HG02852 (cell line): ENCODE measurements at regions not wholly inside any gene's neighbourhood (a gene's known extent, or its start where the extent isn't known, plus 50 kb on each side); places are given as distances from the start of the nearest gene placed in this dataset.
A peak's percentile ranks its signal among the peaks of the same experiment; 100 is the strongest.
"Not testable (repeated sequence)": the region's sequence is repeated elsewhere in the genome, so short reads cannot be mapped to it uniquely, and the experiment has no call there.

Experiments used
- ATAC-seq: cut with Tn5 transposase; IDR thresholded peaks from one replicate; pipeline ENCODE4 v1.9.1; 2021; ENCODE audit warnings: mild to moderate bottlenecking, moderate library complexity; ENCODE audit not compliant: unreplicated experiment

DNA sequence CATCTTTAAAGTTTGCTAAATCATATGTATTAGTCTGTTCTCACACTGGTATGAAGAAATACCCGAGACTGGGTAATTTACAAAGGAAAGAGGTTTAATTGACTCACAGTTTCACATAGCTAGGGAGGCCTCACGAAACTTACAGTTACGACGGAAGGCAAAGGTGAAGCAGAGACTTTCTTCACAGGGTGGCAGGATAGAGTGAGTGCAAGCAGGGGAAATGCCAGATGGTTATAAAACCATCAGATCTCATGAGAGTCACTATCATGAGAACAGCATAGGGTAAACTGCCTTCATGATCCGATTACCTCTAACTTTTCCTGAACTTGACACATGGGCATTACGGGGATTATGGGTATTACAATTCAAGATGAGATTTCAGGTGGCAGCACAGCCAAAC, 1075.2 kb upstream of the NRXN1 start:
- no peak for ATAC-seq

DNA sequence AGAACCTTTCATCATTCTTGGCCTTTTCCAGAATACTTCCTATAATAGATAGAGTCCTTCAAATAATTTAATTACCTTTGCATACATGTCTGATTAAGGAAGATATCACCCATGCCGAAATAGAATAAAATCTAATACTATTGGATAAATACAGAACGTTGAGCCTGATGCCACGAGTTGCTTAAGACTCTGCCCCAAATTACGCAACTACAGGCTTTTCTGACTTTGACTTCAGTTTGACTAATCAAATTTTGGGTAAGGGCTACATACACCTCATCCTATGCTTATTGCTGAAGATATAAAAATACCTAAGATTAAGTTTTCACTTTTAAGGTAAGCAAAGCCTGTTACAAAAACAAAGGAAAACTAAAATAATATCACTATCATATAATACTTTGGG, 1065.1 kb upstream of the NRXN1 start:
- no peak for ATAC-seq

DNA sequence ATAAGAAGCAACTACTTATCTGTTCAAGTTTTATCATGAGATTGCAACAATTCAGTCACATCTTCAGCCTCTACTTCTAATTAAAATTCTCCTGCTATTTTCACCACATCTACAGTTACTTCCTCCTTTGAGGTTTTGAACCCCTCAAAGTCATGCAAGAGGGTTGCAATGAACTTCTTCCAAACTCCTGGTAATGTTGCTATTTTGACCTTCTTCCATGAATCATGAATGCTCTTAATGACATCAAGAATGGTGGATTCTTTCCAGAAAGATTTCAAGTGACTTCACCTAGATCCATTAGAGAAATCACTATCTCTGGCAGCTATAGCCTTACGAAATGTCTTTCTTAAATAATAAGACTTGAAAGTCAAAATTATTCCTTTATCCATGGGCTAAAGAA, 1052.8 kb upstream of the NRXN1 start:
- ATAC-seq: no peak

DNA sequence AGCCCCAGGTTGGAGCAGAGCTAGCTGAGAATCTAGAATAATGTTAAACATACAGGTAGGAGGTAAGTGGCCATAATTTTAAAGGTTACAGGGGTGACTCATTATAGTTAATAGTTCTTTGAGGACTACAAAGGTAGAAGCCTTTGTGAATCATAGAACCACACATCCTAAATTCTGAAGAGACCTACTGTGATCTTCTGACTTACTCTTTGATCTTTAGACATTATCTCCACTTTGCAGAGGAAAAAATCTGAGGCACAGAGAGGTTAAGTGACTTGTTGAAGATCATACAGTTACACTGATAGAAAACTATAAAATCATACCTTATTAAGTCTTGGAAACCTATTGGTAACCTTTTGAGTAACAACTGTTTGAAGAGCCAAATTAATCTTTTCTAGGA, 1051.3 kb upstream of the NRXN1 start:
- no peak for ATAC-seq

DNA sequence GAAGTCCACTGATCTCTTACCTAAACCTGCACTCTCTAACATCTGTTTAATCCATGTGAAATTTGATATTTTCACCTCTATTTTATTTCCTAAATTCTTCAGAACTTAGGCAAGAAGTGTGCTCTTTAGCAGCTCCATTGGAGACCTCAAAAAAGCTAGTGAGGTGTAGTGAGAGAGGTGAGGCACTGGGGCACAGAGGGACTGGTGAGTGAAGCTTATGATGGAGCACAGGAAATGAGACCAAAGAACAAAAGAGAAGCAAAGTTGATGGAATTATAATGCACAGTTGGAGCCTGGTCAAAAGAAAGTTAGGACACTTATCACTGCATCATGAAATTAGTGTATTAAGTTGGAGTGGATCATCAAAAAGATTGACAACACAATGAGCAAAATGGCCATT, 1050.7 kb upstream of the NRXN1 start:
- ATAC-seq: no peak

DNA sequence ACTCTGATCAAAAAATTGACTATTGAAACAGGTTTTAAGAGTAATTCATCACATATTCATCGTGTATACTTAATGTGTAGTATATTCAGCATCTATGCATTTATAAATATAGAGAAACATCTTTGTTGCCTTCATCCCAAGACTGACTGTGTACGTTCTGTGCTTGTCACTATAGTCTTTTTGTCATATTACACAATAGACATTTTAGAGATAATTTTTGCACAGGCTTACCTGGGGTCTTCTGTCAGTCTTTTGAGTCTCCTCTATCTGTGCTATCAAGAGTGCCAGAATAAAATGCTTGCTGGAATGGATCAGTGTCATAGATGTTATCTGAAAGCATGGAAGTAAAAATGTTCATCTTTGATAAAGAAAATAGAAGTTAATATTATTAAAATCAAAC, 1047.7 kb upstream of the NRXN1 start:
- no peak for ATAC-seq

DNA sequence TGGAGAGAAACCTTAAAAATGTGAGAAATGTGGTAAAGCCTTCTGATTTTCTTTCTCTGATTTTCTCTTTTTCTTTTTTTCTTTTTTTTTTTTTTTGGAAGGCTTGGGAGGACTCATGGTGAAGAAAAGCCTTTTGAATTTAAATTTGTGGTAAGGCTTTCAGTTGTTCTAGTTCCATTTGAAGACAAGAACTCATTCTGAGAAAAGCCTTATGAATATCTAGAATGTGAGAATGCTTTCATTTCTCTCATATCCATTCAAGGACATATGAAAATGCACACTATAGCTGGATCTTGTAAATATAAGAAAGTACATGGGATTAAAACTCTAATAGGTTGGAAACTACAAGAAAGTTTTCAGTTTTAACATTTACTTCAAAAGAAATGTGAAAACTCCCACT, 1045.2 kb upstream of the NRXN1 start:
- ATAC-seq: peak; percentile 50

DNA sequence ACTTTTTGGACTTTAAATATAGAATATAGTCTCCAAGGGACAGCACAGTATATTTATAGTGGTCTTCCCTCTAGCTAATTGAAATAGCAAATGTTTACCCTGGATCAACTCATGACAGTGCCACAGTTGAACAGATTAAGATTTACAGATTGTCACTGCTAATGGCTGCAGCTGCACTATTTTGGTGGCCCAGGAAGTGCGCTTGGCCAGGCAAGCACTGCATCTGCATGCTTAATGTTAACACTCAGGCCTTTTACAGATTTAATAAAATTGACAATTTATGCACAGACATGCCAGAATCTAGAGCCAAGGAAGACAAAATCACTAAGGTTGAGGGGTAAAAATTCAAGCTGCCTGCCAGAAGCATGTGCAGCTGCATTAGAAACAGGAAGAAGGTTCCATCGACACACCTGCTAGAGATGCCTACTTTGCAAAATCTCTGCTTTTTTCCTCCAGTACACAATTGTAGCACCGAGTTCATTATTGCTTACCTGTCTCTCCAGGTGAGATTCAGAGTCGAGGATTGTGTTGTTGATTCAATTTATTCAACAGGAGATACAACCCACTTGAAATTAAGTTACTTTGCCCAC, 1042.3 kb upstream of the NRXN1 start:
- no peak for ATAC-seq

DNA sequence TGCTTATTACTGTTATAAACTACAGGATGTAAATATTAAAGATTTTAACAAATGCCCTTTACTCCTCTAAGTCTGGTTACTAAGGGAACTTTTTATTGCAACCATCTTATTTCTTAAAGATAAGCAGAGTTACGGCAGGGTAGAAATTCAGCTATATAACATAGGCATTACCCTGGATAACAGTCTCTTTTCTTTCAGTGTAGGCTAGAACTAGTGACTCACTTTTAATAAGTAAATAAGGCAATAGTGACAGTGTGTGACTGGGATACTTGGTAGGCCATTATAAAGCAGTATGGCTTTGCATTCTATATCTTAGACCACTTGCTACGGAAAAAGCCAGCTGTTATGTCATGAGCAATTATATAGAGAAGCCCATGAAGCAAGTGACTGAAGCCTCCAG, 1041.0 kb upstream of the NRXN1 start:
- ATAC-seq: no peak

DNA sequence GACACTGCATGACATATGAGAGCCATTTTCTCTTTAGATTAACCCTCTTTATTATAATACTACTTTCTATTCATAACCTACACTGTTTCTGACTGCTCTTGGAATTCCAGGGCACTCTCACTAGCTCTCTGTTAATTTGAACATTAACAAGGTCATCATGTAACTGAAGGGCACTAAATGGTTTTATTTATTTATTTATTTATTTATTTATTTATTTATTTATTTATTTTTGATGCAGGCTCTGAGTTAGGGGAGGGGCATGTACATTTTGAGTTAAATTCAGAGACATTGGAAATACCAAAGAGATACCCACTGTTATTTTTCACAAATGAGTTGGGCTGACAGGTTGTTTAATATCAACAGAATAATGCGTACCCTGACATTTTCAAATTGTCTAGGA, 1038.7 kb upstream of the NRXN1 start:
- no peak for ATAC-seq

DNA sequence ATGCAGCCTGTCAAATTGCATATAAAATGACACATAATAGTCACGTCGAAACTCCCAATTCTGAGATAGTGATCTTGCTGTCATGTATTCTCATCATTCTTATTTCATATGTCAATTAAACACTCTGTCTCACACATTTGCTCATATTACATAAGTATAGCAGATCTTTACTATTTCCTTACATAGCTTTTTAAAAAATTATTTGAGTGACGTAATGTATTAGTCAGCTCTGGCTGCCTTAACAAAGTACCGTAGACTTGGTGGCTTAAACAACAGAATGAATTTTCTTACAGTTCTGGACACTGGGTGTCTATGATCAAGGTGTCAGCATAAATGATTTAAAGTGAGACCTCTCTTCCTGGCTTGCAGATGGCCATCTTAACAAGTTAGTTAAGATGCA, 1032.3 kb upstream of the NRXN1 start:
- ATAC-seq: no peak

DNA sequence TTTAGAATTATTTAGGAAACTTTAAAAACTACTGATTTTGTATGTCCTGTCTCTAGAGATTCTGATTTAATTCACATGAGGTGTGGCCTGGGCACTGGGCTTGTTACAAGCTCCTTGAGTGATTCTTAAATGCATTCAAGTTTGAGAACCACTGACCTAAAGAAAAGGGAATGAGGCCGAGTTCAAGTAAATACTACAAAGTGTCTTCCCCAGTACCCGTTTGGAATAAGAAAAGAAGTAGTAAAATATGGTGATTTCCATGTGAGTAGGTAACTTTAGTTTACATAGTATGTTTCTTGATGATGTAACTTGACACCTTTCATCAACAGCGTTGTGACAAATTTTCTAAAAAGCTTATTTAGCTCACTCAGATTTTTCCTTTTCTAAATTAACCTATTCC, 1022.9 kb upstream of the NRXN1 start:
- no peak for ATAC-seq

DNA sequence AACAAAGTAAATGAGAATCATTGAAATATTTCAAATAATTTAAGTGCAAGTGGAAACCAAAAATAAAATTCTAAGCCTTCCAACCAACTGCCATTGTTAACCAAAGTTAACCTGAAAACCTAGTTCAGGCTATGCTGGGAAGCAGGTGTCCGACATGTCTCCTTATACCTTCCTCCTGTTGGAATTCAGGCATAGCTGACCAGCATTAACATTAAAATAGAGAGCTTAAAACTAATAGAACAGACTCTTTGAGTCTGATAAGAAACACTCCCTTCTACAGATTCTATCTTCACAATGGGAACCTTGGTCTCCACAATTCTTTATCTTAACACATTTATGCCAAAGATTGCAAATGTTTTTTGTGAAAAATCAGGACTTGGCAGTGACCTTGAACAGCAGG, 1004.9 kb upstream of the NRXN1 start:
- ATAC-seq: no peak

DNA sequence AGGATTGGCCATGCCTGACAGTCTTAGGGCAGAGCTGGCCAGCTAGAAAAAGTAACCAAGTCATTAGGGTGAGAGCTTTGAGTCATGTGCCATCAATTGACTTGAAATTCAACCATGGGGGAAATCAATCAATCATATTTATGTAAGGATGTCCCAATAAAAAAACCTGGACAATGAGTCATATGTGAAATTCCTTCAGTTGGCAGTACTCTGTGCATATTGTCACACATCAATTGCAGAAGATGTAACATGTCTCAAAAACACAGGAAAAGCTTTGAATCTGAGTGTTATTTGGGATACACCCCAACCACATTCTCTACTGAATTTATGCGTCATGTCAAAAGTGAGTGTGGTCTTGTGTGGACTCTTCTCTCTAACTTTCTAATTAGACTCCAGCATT, 1004.1 kb upstream of the NRXN1 start:
- ATAC-seq: no peak

DNA sequence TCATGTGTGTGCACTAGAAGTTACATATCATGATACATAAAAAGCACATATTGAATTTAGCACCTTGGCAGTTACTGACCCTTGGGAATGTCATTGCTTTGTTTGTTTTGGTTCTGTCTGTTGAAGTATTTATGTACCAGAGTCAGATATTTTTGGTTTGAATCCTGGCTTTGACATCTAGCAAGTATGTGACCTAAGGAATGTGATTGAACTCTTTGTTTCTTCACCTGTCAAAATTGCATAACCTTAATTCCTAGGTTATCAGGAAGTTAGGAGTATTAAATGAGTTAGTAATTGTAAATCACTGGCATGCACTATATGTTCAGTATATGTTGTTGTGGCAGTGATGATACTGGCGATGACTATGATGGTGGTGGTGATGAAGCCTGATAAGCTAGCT, 1003.5 kb upstream of the NRXN1 start:
- no peak for ATAC-seq

DNA sequence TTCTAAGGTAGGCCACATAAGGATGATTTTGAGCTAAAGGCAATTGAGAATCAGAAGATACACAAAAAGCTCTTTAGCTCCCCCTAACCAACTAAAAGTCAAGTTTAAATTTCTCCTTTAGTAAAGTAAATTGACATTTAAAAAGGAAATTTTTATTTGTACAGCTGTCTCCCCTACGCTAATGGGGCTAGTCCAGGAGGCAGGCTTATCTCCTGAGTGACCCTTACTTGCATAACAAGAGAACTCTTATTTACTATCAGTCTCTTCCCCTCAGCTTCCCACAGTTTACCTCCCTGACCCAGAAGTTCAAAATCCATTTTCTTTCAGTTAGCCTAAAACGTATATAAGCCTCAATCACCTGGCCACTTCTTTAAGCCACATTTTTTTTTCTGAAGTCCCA, 1002.8 kb upstream of the NRXN1 start:
- ATAC-seq: no peak

DNA sequence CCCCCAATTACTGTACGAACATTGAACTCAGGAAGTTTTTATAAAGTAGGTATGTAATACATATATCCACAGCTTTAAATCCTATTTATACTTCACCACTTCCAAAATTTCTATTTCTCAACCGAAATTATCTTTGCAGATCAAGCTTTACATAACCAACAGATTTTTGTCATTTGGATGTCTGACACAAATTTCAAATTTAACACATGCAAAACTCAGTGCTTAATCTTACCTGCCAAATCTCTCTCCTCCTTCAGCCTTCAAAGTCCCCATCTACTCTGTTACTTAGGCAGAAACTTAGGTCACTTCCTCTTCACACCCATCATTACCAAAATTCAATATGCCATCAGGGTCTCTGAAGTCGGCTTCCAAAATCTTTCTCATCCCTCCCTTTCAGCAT, 990.1 kb upstream of the NRXN1 start:
- ATAC-seq: no peak

DNA sequence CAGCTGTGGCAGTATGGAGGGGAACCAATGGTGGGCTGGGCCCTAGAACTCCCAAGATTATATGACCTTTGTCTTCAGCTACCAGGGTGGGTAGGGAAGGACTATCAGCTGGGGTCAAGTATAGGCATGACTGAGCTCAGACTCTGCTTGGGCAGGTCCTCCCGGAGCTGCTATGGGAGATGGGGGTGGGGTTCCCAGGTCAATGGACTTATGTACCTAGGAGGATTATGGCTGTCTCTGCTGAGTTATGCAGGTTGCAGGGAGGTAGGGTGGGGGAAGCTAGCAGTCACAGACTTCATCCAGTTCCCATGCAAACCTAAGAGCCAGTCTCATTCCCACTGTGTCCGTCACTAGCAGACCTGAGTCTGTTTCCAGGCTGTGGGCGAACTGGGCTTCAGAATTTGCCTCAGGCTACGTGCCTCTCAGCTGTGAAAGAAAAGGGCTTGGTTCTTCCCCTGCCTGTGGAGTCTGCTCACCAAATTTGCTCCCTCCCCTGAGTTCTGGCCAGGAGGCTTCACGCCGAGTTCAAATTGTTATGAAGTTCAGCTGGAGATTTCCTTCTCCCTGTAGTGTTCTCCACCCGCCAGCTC, 985.8 kb upstream of the NRXN1 start:
- ATAC-seq: no peak

DNA sequence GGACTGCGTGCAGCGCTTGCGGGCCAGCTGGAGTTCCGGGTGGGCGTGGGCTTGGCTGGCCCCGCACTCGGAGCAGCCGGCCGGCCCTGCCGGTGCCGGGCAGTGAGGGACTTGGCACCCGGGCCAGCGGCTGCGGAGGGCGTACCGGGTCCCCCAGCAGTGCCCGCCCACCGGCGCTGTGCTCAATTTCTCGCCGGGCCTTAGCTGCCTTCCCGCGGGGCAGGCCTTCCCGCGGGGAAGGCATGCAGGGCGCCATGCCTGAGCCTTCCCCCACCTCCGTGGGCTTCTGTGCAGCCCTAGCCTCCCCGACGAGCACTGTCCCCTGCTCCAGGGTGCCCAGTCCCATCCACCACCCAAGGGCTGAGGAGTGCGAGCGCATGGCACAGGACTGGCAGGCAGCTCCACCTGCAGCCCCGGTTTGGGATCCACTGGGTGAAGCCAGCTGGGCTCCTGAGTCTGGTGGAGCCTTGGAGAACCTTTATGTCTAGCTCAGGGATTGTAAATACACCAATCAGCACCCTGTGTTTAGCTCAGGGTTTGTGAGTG, 975.0 kb upstream of the NRXN1 start:
- not testable (repeated sequence) for ATAC-seq

DNA sequence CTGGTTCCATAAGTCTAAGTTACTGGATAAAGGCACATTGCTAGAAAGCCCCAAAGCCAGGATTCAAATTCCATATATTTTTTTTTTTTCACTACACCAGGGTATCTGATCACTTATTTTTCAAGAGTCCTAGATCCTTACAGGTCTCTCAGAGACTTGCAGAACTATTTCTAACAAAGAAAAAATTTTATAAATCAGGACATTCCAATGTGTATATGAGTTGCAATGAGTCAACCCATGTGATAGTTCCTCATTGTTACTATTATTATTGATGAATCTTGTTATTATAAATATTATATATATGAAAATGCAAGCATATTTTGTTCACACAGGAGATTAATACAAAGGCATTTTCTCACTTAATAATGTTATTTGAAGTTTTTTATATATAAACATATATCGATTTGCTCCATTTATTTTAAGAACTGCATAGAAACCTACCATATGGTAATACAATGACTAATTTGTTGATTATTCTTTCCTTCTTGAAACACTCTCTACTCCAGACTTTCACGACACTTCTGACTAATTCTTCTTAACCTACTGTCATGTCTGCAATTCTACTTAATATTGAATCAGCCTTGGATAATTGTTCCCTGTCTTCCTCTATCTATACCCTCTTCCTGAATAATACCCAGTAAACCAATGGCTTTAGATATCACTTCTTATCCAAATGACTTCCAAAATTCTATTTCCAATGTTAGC, 968.4 kb upstream of the NRXN1 start:
- ATAC-seq: no peak

DNA sequence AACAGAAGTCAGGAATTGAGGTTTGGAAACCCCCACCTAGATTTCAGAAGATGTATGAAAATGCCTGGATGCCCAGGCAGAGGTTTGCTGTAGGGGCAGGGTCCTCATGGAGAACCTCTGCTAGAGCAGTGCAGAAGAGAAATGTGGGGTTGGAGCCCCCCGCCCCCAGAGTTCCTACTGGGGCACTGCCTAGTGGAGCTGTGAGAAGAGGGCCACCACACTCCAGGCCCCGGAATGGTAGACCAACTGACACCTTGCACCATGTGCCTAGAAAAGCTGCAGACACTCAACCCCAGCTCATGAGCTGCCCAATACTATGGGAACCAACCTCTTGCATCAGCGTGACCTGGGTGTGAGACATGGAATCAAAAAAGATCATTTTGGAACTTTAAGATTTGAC, 967.0 kb upstream of the NRXN1 start:
- ATAC-seq: no peak

DNA sequence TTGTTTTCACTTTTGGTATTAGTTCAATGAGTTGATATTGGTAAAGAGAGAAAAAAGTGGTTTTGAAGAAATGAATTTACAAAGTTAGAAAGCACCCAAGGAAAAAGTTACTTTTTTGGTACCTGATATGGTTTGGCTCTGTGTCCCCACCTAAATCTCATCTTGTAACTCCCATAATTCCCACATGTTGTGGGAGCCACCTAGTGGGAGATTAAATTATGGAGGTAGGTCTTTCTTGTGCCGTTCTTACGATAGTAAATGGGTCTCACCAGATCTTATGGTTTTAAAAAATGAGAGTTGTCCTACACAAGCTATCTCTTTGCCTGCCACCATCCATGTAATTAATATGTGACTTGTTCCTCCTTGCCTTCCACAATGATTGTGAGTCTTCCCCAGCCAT, 965.6 kb upstream of the NRXN1 start:
- no peak for ATAC-seq
